ENCODE measurements at regions not wholly inside any gene's neighbourhood (a gene's known extent, or its start where the extent isn't known, plus 50 kb on each side); places are given as distances from the start of the nearest gene placed in this dataset.
"Not testable (repeated sequence)": the region's sequence is repeated elsewhere in the genome, so short reads cannot be mapped to it uniquely, and the experiment has no call there.

DNA sequence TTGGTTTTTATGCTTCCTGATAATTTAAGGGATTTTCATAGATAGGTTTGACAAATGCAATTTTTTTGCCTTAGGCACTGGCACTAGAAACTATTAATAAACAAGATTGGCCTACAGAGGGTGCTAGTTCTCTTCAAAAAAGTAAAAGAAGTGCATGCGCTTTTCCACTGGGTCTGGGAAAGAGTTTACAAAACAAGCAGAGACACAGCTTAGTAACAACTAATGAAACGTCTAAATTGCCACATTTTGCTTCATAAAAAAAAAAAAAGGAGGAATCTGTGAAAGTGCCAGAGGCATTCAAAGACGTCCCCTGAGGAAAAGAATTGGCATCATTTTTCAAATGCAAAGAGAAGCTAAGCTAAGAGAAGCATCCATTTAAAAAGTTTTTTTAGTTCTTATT, 58.3 kb upstream of the EEA1 start:
- DNase-seq (ENCODE audit: low spot score), result peak; percentile 58

DNA sequence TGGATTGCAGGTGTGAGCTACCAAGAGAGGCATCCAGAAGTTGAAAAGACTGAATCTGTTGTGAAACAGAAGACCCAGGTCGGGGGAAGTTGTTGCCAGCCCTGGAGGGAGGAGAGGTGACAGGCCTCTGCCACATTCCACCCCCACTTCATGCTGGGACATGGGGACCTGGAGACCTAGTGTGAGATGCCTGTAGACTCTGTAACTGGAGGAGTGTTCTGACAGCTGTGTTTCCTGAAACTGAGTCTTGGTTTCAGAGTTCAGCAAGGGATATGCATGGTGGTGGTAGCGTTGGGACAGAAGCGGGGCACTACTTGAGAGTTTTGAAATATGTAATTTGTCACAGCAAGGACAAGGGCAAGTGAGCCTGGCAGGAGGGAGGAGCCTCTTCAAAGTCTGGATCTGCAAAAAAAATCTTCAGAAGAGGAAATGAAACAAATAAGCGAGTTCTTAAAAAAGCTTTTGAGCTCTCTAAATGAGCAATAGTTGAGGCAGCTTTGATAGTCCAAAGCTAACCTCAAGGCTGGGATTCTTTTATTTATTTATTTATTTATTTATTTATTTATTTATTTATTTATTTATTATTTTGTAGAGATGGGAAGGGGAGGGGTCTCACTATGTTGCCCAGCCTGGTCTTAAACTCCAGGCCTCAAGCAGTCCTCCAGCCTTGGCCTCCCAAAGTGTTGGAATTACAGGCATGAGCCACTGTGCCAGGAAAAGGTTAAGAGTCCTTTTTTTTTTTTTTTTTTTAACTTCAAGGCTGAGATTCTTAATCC, 58.9 kb upstream of the EEA1 start:
- peak; percentile 67 for DNase-seq (ENCODE audit: low spot score)

DNA sequence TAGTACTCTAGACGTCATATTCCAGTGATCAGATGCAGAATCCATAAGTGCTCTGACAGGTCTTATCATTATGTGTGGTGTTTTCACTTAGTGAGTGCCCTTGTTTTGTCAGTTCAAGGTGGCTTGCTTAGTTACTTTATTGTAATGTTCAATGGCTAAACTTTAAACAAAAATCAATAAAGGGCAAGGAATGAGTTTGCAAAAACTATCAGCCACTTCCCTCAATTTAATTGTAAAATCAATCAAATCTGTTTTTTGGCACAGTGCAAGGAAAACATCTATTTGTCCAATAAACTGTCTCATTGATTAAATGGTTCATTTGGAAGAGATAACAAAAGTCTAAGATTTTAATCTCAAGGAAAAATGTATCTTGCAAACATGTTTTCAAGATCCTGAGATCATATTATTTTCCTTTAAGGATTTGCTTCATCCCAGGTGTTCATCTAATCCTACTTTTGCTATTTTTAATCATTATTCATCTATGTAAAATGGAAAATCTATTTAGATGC, 59.6 kb upstream of the EEA1 start:
- DNase-seq (ENCODE audit: low spot score), result no peak

DNA sequence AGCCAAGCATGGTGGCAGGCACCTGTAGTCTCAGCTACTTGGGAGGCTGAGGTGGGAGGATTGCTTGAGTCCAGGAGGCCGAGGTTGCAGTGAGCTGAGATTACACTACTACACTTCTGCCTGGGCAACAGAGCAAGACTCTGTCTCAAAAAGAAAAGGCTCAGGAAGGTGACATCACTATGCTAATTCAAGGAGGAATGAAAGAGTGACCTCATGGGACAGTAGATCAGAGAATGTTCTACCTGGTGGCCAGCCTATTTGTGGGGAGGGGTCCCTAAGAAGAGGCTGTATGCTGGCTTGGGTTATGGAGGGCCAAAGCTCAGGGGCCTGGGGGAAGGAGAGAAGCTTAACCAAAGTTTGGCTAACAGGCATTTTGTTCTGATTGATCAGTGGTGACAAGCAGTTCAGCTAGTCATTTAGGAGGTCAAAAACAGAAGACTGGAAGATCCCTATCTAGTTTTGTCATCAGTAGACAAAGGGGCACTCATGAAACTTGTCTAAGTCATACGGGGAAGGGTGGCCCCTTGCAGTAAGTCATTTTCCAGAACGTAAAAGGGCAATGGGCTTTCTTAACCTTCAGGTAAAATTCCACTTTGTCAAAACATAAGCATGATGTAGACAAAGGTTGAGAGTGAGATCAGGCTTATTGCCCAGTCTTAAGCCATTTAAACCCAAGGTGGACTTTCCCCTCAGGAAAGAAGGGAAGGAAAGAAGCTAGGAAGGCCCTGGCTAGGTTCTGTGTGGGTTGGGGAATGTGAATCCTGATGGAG, 60.8 kb upstream of the EEA1 start:
- DNase-seq (ENCODE audit: low spot score), result peak; percentile 45

DNA sequence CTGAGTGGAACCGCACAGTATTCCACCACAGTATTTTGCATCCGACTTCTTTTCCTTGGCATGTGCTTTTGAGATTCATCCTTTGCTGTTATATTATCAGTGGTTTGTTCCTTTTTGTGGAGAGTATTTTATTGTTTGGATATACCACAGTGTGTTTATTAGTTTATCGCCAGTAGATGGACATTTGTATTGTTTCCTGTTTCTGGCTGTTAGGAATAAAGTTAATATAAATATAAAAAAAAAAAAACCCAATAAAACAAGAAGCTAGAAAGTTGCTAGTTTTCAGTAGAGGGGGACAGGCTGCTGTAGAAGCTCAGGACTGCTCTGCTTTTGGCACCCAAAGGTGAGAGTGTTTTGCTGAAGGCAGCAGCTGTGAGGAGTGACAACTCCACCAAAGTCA, 62.0 kb upstream of the EEA1 start:
- no peak for DNase-seq (ENCODE audit: low spot score)

DNA sequence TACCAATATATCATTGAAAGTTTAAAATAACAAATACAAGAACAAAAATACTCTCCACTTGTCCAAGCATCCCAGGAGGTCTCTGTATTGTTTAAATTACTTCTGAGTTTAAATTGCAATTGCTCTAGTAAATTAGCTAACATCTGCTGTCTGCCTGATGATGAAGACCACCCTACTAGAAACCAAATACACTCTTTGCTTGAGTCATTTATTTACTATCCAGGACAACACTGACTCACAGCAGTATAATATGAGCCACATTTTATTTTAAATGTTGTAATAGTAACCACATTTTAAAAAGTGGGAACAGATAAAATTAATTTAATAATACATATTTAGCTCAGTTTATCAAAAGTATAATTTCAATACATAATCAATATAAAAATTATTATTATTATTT, 62.9 kb upstream of the EEA1 start:
- DNase-seq (ENCODE audit: low spot score), result no peak

DNA sequence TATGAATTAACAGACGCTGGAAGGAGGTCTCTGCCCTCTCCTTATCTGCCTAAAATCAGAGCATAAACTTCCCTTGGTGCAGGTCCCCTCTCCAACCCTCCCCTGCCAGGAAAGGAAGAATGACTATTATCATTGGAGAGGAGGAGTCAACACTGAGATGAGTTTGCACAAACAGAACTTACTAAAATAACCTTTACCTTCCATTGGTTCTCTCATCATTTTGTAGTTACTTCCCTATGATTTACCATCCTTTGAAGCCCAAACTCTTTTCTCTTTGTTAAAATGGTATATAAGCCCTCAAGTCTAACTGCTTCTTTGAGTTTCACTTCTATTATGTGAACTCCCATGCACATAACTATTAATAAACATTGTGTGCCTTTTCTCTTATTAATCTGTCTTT, 64.2 kb upstream of the EEA1 start:
- no peak for DNase-seq (ENCODE audit: low spot score)

DNA sequence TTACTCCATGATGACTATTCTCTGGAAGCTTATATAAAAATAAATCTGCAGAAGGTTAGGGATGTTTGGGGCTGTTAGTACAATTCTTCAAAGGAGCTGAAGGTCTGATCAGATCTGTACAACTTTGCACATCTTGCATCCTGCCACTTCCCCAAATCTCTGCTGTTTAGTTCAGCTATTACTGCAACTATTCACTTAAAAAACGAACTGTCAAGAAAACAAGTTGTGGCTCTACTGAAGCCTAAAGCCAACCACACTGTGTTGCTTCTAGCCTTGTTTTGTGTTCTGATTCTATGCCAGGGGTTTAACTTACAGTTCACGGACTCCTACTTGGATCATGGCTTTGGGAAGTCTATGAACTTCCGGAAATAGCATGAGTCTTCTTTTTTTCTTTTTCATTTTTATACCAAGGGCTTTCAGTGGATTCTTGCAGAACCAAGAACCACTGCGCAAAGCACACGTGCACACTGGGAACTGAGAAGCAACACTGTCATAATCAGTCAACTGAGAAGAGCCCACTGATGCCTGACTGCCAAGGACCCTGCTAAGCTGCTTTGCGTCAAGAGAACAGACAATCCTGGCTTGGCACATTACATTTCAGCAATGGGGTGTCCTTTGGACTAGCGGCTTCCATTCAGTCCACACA, 66.3 kb upstream of the EEA1 start:
- no peak for DNase-seq (ENCODE audit: low spot score)

DNA sequence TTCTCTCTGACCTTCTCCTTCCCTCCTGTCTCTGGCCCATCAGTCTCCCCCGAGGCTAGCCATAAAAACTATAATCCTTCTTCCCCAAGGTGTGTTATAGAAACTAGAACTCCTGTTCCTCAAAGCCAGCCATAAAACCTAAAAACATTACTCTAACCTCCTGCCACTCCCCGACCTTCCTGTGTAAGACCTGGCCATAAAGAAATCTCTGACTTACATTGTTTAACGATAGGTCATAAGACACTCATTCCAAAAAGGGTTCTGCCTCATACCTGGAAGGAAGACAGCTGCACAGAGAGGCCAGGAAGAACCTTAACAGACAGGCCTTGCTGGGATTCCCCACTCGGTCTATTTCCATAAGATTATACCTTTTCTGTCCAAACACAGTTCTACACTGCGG, 70.9 kb upstream of the EEA1 start:
- DNase-seq (ENCODE audit: low spot score), result no peak

DNA sequence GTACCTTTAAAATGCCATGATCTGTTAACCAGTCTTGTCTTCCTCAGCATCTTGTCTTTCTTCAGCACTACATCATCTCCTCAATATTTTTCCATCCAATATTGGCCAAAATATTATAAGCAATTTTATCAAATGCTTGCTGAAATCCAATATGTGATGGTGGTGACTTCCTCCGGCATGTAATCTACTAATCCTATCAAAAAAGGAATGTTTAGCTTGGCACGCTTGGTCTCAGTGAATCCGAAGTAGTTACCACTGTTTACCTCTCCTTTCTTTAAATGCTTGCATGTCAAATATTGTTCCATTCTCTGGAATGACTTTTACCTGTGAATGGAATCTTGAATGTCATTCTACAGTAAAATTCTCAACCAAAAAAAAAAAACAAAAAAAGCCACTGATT, 72.3 kb upstream of the EEA1 start:
- DNase-seq (ENCODE audit: low spot score), result no peak

DNA sequence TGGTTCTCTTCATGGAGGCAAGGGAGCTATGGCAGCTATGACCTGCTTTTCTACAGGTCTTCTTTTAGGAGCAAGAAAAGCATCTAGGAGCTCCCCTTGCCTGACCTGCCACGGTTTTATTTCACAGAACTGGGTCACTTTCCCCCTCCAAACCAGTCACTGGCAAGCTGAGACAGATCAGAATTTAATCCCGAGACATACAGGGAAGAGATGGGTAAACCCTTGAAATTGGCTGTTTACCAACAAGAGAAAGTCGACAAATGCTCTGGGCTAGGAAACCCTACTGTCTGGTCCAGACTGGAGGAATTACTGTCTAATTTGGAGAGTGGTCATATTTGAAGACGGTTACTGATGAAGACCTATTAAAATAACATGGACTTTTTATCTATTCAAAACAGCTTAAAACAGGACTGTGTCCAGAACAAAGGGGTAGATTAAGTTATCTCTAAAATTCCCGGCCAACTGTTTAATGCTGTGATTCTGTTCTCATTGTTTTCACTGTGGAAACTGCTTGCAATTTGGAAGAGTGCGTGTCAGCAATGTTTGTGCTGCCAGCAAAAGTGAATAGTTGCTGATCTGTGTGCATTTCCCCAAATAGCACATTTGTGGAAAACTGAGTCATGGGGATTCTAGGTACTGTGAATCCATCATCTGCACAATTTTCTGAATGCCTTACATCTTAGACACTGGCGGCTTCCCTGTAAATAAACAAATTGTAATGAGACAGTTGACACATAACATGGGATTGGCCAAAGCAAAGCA, 73.4 kb upstream of the EEA1 start:
- no peak for DNase-seq (ENCODE audit: low spot score)

DNA sequence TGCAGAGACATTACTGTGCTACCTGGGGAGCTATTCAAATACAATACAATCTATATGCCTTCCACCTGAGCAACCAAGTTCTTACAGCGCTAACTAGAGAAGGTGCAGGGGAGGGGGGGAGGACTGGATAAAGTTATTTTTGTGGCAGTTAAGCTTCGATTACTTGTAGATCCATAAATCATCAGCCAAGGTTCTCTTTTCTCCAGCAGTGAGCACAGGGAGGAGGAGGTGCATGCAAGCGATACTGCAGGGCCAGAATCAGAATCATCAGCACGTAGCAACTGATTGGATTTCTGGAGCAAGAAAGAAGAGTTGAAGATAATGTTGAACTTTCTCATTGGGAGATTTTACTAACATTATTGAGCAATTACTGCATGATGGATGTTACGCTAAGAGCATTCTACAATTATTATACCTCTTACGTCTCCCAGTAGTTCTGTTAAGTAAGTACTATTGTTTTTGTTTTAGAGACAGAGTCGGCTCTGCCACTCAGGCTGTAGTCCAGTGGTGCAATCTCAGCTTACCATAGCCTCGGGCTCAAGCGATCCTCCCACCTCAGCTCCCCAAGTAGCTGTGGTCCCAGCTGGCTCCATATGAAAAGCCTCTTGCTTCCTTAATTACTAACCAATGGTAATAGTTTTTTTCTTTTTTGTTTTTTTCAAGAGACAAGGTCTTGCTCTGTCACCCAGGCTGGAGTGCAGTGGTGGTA, 74.6 kb upstream of the EEA1 start:
- DNase-seq (ENCODE audit: low spot score), result no peak

DNA sequence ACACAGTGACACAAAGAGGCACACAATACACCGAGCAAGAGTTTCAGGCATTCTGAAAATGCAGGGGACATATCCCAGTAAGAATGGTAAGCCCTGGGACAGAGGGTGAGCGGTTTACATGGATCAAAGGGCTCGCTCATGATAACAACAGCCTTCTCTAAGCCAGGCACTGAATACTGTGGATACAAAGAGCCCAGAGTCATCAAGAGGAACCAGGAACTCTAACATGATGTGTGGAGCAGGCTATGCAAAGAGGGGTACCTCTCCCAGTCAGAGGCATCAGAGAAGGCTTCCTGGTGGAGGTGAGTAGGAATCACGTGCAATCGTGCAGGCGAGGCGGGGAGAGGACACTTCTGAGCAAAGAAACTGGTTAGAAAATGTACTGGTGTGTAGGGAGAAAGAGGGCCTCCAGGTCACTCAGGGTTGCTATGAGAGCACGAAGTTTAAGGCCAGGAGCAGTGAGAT, 76.9 kb upstream of the EEA1 start:
- DNase-seq (ENCODE audit: low spot score), result no peak

DNA sequence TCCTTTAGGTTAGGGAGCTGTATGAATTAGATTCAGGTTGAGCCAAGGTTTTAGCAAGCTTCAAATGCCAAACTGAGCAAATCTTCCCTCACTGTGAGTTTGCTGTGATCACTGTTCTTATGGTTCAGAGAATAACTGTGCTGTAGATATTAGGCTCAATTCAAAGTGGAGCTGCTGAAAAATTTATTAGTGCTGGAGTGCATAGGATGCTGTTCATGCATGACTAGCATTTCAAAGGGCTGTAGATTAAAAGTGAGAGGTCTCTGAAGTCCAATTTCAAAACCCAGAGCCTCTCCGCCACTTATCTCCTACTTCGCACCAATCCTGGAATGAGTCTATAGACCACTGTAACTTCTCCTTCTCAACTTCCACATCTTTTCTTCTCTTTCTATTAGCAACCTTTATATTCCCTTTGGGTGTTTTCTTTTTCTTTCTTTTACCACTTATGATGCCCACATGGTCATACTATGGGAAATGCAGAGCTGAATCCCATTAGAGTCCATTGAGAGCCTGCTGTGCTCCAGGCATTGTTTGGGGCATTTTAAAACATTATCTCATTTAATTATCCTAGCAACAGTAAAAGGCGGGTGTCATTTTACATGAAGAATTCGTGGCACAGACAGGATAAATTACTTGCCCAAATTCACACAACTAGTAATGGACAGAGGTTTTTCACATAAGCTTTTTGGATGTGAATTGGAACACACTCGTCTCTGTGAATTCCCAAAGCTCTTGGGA, 77.5 kb upstream of the EEA1 start:
- DNase-seq (ENCODE audit: low spot score), result no peak

DNA sequence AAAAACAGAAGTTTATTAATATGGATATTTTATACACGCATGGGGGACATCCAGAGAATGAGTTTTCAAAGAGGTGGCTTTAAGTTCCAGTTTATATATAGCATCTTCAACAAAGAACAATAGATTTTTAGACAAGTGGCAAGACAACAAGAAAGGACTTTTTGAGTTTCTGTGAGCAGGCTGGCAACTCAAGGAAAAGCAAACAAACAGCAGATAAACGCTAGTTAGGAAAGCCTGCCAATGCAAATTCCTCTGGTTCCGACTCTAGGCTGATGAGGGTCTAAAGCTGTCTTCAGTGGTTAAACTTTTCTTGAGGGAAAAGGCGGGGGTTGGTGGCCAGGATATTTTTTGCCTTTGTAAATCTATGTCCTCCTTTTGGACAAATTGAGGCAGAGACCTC, 78.4 kb upstream of the EEA1 start:
- no peak for DNase-seq (ENCODE audit: low spot score)

DNA sequence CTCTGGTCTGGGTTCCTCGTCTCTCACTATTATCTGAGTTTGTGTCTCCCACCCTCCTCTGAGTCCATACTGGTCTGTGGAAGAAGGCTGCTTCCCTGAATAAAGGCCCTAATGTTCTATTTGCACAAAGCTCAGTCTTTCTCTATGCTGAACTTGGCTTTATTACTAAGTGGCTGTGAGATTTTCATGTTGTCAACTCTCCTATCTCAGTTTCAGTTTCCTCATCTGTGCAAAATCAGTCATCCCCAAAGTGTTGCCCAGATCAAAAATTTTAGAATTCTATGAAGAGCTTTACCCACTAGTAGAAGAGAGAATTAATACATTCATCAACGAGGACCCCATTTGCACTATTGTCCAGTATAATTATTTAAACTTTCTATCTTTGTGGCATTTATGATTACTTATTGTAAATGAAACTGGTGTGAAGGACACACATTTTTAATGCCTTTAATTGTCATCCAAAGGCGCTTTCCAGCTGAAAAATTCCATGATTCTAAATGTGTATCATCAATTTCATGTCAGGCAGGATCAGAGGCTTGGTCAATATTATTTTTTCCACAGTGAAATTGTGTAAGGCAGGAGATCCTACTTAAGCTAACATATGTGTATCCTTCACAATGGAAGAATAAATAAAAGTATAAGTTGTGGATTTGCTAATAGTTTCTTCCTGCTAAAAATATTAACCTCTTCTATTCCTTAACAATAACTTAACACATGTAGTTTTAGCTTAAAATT, 79.1 kb upstream of the EEA1 start:
- peak; percentile 15 for DNase-seq (ENCODE audit: low spot score)

DNA sequence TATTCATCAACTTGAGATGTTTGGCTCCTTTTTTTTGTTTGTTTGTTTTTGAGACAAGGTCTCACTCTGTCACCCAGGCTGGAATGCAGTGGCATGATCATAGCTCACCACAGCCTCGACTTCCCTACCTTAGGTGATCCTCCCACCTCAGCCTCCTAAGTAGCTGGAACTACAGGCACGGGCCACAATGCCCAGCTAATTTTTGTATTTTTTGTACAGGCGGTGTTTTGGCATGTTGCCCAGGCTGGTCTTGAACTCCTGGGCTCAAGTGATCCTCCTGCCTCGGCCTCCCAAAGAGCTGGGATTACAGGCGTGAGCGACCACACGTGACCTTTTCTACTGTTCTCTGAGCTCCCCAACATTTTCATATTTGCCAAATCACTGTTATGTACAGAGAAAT, 79.8 kb upstream of the EEA1 start:
- not testable (repeated sequence) for DNase-seq (ENCODE audit: low spot score)

DNA sequence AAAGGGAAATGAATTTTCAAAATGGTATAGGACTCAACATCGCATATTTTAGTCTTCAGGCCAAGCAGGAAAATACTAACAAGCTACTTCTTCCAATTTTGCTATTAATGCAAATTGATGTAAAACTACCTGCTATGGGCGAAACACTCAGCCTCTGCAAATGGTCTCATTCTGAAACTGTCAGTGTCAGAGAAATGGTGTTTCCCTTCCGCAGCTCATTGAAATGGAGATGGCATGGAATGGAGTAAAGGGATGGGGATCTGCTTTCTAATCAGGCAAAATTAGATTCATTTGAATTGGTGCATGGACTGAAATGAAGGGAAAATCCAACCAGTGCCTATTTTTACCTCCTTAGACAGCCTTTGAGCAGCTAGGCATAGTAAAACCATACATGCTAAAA, 80.4 kb upstream of the EEA1 start:
- DNase-seq (ENCODE audit: low spot score), result no peak

DNA sequence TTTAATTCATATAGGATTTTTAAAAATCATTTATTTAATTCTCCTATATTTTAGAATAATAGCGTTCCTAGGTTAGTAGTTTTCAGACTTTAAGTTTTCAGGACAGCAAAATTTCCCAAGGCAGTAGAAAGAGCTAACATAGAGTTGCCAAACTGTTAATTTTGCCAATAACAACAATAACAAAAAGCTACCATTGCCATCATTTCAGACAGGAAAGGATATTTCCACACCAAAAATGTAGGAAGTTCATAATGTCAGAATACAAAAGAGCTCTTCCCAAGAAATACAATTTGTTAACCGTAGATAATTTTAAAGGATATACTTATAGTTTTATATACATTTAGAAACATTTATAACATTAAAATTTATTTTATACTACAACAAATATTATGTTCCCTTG, 81.4 kb upstream of the EEA1 start:
- no peak for DNase-seq (ENCODE audit: low spot score)

DNA sequence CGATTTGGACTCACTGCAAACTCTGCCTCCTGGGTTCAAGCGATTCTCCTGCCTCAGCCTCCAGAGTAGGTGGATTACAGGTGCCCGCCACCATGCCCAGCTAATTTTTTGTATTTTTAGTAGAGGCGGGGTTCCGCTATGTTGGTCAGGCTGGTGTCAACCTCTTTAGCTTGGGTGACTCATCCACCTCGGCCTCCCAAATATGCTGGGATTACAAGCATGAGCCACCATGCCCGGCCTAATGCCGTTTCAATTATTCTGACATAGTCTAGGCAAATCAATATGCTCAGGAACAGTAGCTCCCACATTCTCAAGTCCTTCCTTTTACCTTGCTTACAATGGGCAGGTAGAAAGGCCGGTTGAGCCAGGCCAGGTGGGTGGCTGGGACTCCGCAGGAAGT, 82.0 kb upstream of the EEA1 start:
- no peak for DNase-seq (ENCODE audit: low spot score)
